Neuronal stem cell (in vitro differentiated cells): ENCODE measurements at regions not wholly inside any gene's neighbourhood (a gene's known extent, or its start where the extent isn't known, plus 50 kb on each side); places are given as distances from the start of the nearest gene placed in this dataset.

ENCODE experiments used
- DNase-seq: peaks from one replicate; pipeline ENCODE4 v3.0.0-alpha.2; 2013; ENCODE audit warnings: low spot score
- H2AFZ ChIP-seq: one replicate; pipeline ENCODE4 v1.6.1; 2013; ENCODE audit warnings: mild to moderate bottlenecking, low read length, inconsistent platforms
- H2AK5ac ChIP-seq: 2 replicates; pipeline ENCODE4 v1.6.1; 2013; ENCODE audit warnings: low read depth, mild to moderate bottlenecking, inconsistent platforms, low read length, moderate library complexity, mixed read lengths
- H2BK120ac ChIP-seq: 2 replicates; pipeline ENCODE4 v1.6.1; 2013; ENCODE audit warnings: low read depth, mild to moderate bottlenecking, inconsistent platforms, low read length, moderate library complexity, mixed read lengths
- H2BK12ac ChIP-seq: one replicate; pipeline ENCODE4 v1.6.1; 2013; ENCODE audit warnings: low read length, inconsistent platforms
- H2BK15ac ChIP-seq: 2 replicates; pipeline ENCODE4 v1.6.1; 2013; ENCODE audit warnings: mild to moderate bottlenecking, low read length, inconsistent platforms, mixed read lengths
- H2BK5ac ChIP-seq: one replicate; pipeline ENCODE4 v1.6.1; 2013; ENCODE audit warnings: inconsistent platforms, mild to moderate bottlenecking, low read length, moderate library complexity
- H3K14ac ChIP-seq: one replicate; pipeline ENCODE4 v1.6.1; 2013; ENCODE audit warnings: low read length, inconsistent platforms
- H3K18ac ChIP-seq: 2 replicates; pipeline ENCODE4 v1.6.1; 2013; ENCODE audit warnings: low read length, inconsistent platforms
- H3K23ac ChIP-seq: 2 replicates; pipeline ENCODE4 v1.6.1; 2013; ENCODE audit warnings: low read depth, mild to moderate bottlenecking, mixed read lengths, low read length, inconsistent platforms; ENCODE audit not compliant: poor library complexity
- H3K27ac ChIP-seq: replicated peaks from 3 replicates; pipeline ENCODE4 v1.5.1; 2013; ENCODE audit warnings: low read length, inconsistent platforms
- H3K27me3 ChIP-seq, 3 experiments: 2 replicates each; pipeline ENCODE4 v1.6.1; 2013; ENCODE audit warnings: low read length in 3 of 3, mild to moderate bottlenecking in 2 of 3, inconsistent platforms in 1 of 3, low read depth in 1 of 3, mixed read lengths in 1 of 3, moderate library complexity in 1 of 3; ENCODE audit not compliant: control insufficient read depth in 3 of 3, insufficient read depth in 3 of 3
- H3K36me3 ChIP-seq, 2 donors: replicated peaks in 1 of 2; 2 replicates each; pipeline ENCODE4 v1.6.1; 2013; ENCODE audit warnings: low read length in 2 of 2; ENCODE audit not compliant: control insufficient read depth in 2 of 2, insufficient read depth in 2 of 2
- H3K4ac ChIP-seq: 2 replicates; pipeline ENCODE4 v1.6.1; 2013; ENCODE audit warnings: inconsistent platforms, mild to moderate bottlenecking, low read length, moderate library complexity
- H3K4me1 ChIP-seq, 2 donors: 1 replicate in 1 of 2; 2 replicates in 1 of 2; pipeline ENCODE4 v1.6.1; 2013; ENCODE audit warnings: low read length in 2 of 2, low read depth in 1 of 2; ENCODE audit not compliant: control insufficient read depth in 2 of 2, insufficient read depth in 1 of 2
- H3K4me2 ChIP-seq: one replicate; pipeline ENCODE4 v1.6.1; 2013; ENCODE audit warnings: mild to moderate bottlenecking, low read length, inconsistent platforms; ENCODE audit not compliant: insufficient read depth, poor library complexity, severe bottlenecking
- H3K4me3 ChIP-seq, 2 donors: 2 replicates each; pipeline ENCODE4 v1.5.1; 2013; ENCODE audit warnings: low read length in 2 of 2, mild to moderate bottlenecking in 2 of 2, inconsistent platforms in 1 of 2, moderate library complexity in 1 of 2
- H3K79me1 ChIP-seq: one replicate; pipeline ENCODE4 v1.6.1; 2013; ENCODE audit warnings: low read depth, mild to moderate bottlenecking, inconsistent platforms, low read length, moderate library complexity
- H3K9ac ChIP-seq: one replicate; pipeline ENCODE4 v1.6.1; 2013; ENCODE audit warnings: mild to moderate bottlenecking, low read depth, low read length, inconsistent platforms; ENCODE audit not compliant: poor library complexity
- H3K9me3 ChIP-seq, 2 donors: replicated peaks in 1 of 2; 2 replicates each; pipeline versions ENCODE3 to v1.6.1; 2013; ENCODE audit warnings: low read length in 2 of 2, mild to moderate bottlenecking in 2 of 2, inconsistent platforms in 1 of 2, low read depth in 1 of 2, mixed read lengths in 1 of 2, moderate library complexity in 1 of 2; ENCODE audit not compliant: control insufficient read depth in 2 of 2, insufficient read depth in 1 of 2
- H4K8ac ChIP-seq: one replicate; pipeline ENCODE4 v1.6.1; 2013; ENCODE audit warnings: low read depth, mild to moderate bottlenecking, inconsistent platforms, low read length, moderate library complexity
- H4K91ac ChIP-seq: one replicate; pipeline ENCODE4 v1.6.1; 2013; ENCODE audit warnings: low read length, low read depth, mild to moderate bottlenecking, inconsistent platforms; ENCODE audit not compliant: poor library complexity
- WGBS, 2 donors: extraction: QIAGEN DNeasy Blood & Tissue Kit; methylation state at CpG; one replicate each; pipeline ENCODE4 v1.1.7; 2013; ENCODE audit warnings: missing lambda C conversion rate in 2 of 2, mixed read lengths in 1 of 2; ENCODE audit not compliant: insufficient read length in 2 of 2, insufficient replicate concordance in 1 of 2; ENCODE audit errors: extremely low coverage in 2 of 2; 5-methylcytosine and 5-hydroxymethylcytosine counted together

- Histone ChIP-seq H3K4me2 (no peak overlapping the region), H3K36me3 (no peaks in the 10 kb centered on the region), H3K4me1 (peaks cover 0 to 3% of the 10 kb centered on the region in 2 donors), H3K4ac (no peak overlapping the region), H3K9me3 (peaks cover 0 to 2% of the 10 kb centered on the region in 2 donors), H2BK15ac (no peak overlapping the region), H3K14ac (no peak overlapping the region), H2BK12ac (no peak overlapping the region), H3K23ac (no peak overlapping the region), H2AK5ac (no peak overlapping the region), H3K4me3 (no peak overlapping the region), H2AFZ (no peak overlapping the region), H3K18ac (no peak overlapping the region), H4K8ac (no peak overlapping the region), H3K79me1 (no peaks in the 10 kb centered on the region), H3K27ac (no peak overlapping the region), H4K91ac (no peak overlapping the region), H3K9ac (no peak overlapping the region), H3K27me3 (no peaks in the 10 kb centered on the region), H2BK120ac (no peak overlapping the region), H2BK5ac (no peak overlapping the region)
- DNase-seq, result no peak
- WGBS, 2 donors, result no CpG with 5 or more reads among the region's 2 CpGs
These were observed 50.8 kb upstream of the SEL1L start for GRCh38 chr14:81584495-81584894.

DNA sequence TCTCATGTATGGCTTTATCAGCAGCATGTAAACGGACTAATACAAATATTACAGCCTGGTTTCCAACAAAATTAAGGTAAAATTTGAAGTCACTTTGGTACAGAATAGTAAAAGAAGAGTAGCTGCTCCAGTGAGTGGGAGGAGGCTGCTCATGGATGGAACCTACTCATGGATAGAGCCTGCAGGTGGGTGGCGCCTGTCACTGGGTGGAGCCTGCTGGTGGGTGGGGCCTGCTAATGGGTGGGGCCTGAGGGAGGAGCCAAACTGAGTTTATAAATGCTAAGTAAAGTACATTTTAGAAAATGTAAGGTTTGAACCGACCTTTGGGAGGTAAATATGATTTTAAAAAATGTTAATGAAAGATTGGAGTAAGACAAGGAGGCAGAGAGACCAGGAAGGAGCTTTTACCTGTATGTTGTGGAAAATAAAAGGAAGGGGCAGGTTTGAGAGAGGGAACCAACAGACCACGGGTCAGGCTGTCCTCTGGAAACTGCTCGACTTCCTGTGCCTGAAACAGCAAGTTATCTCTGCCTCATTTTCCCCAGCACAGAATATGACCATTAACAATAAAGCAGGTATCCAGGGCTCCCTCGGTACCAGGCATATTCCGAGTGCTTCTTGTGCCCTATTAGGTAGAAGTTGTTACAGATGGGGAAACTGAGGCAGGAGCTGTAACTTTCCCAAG, 55.9 kb upstream of the SEL1L start:
- WGBS, 2 donors, result 100% methylated on average over 1 of the region's 7 CpGs; no CpG with 5 or more reads in 1 of the 2 donors

DNA sequence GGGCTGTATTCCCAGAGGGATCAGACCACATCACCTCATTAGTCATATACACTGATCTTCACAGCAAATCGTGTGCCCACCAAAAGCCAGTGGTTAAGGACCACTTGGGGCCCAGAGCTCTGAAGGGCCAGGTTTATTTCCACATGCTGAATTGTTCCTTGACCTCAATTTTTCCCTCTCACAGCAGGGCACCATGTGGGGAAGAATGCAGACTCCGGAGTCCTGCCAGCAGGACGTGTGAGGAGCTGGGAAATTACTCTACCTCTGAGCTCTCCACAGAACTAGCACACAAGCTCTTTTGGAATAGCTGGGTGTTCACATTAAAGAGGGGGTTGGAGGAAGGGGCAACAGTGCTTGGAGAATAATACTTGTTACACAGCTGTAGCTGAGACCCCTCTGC, 57.6 kb upstream of the SEL1L start:
- Histone ChIP-seq H3K4me1 (peaks cover 0 to 6% of the 10 kb centered on the region in 2 donors), H3K9me3 (no peaks in the 10 kb centered on the region), H2BK15ac (no peak overlapping the region), H2BK120ac (no peak overlapping the region), H3K23ac (no peak overlapping the region), H2AK5ac (no peak overlapping the region), H2BK12ac (no peak overlapping the region), H3K79me1 (no peaks in the 10 kb centered on the region), H4K91ac (no peak overlapping the region), H3K27me3 (peaks cover 0 to 2% (median 0%) of the 10 kb centered on the region in 3 experiments), H3K27ac (no peak overlapping the region), H4K8ac (no peak overlapping the region), H2BK5ac (no peak overlapping the region), H2AFZ (no peak overlapping the region), H3K14ac (no peak overlapping the region), H3K9ac (no peak overlapping the region), H3K4ac (no peak overlapping the region), H3K18ac (no peak overlapping the region), H3K4me2 (no peak overlapping the region), H3K4me3 (no peak overlapping the region), H3K36me3 (no peaks in the 10 kb centered on the region)
- no CpG with 5 or more reads among the region's 3 CpGs for WGBS, 2 donors
- DNase-seq, result no peak

More for the DNA sequence above, 55.9 kb upstream of the SEL1L start:
- Histone ChIP-seq H3K36me3 (no peaks in the 10 kb centered on the region), H3K4me1 (peaks cover 0 to 6% of the 10 kb centered on the region in 2 donors), H4K8ac (no peak overlapping the region), H3K9me3 (no peaks in the 10 kb centered on the region), H3K4me3 (no peak overlapping the region), H3K79me1 (no peaks in the 10 kb centered on the region), H2BK12ac (no peak overlapping the region), H3K4me2 (no peak overlapping the region), H3K18ac (no peak overlapping the region), H3K9ac (no peak overlapping the region), H2BK120ac (no peak overlapping the region), H3K14ac (no peak overlapping the region), H2BK15ac (no peak overlapping the region), H3K27me3 (no peaks in the 10 kb centered on the region), H2AFZ (no peak overlapping the region), H3K23ac (no peak overlapping the region), H3K27ac (no peak overlapping the region), H3K4ac (no peak overlapping the region), H4K91ac (no peak overlapping the region), H2BK5ac (no peak overlapping the region), H2AK5ac (no peak overlapping the region)
- no peak for DNase-seq

DNA sequence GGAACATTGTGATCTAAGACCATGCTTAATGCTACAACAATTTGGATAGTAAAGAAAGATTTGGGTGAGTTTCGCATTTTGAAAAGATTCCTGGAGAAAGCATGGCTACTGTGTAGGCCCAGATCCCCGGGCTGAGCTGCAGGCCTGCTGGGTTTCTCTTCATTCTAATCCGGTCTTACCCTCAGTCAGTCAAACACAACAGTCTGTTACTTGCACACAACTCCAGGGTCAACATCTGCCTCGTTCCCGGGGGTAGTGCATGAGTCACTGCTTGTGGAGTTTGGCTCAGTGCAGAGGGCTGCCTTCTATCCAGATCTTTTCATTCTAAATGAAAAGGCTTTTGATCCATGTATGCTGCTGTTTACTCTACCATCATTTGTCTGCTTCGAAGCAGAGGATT, 60.4 kb upstream of the SEL1L start:
- Histone ChIP-seq H3K27ac (no peak overlapping the region), H2BK12ac (no peak overlapping the region), H3K27me3 (peaks cover 0 to 2% (median 0%) of the 10 kb centered on the region in 3 experiments), H2AFZ (peak overlapping the region; percentile 66), H3K79me1 (no peaks in the 10 kb centered on the region), H3K4me1 (peaks cover 0 to 3% of the 10 kb centered on the region in 2 donors), H3K9ac (no peak overlapping the region), H3K18ac (no peak overlapping the region), H3K14ac (no peak overlapping the region), H3K4me3 (no peak overlapping the region), H2AK5ac (no peak overlapping the region), H2BK5ac (no peak overlapping the region), H4K91ac (no peak overlapping the region), H4K8ac (no peak overlapping the region), H2BK120ac (no peak overlapping the region), H3K23ac (no peak overlapping the region), H3K4me2 (no peak overlapping the region), H3K4ac (no peak overlapping the region), H2BK15ac (no peak overlapping the region), H3K9me3 (no peaks in the 10 kb centered on the region), H3K36me3 (no peaks in the 10 kb centered on the region)
- DNase-seq, result peak; percentile 48
- no CpG with 5 or more reads among the region's 6 CpGs for WGBS, 2 donors
